ENCODE measurements at regions not wholly inside any gene's neighbourhood (a gene's known extent, or its start where the extent isn't known, plus 50 kb on each side); places are given as distances from the start of the nearest gene placed in this dataset.

DNA sequence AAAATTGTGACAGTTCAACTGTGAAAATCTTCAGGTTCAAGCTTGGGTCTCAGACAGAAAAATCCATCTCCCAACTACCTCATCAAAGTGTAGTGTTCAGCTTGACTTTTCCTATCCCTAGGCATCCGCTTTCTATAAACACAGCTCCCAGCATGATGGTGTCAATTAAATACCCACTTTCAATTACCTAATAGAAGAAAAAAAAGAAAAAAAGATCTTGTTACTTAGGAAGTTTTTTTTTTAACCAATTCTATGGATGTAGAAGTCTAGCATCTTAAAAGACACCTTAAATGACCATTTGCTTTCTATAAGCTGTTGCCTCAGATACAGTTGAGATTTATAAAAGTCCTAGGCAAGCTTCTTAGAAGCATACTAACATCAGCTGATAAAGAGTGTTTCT, 244.1 kb upstream of the MTNR1B start:
- TF ChIP-seq, protein P1, sequence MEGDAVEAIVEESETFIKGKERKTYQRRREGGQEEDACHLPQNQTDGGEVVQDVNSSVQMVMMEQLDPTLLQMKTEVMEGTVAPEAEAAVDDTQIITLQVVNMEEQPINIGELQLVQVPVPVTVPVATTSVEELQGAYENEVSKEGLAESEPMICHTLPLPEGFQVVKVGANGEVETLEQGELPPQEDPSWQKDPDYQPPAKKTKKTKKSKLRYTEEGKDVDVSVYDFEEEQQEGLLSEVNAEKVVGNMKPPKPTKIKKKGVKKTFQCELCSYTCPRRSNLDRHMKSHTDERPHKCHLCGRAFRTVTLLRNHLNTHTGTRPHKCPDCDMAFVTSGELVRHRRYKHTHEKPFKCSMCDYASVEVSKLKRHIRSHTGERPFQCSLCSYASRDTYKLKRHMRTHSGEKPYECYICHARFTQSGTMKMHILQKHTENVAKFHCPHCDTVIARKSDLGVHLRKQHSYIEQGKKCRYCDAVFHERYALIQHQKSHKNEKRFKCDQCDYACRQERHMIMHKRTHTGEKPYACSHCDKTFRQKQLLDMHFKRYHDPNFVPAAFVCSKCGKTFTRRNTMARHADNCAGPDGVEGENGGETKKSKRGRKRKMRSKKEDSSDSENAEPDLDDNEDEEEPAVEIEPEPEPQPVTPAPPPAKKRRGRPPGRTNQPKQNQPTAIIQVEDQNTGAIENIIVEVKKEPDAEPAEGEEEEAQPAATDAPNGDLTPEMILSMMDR (IDR thresholded peaks at IDR 0.05), result no peak
- no peak for TF ChIP-seq POLR2A (IDR thresholded peaks at IDR 0.05)

Measured in Peyer's patch (tissue), 4 donors.